GM18498 (cell line): ENCODE measurements at regions not wholly inside any gene's neighbourhood (a gene's known extent, or its start where the extent isn't known, plus 50 kb on each side); places are given as distances from the start of the nearest gene placed in this dataset.
A peak's percentile ranks its signal among the peaks of the same experiment; 100 is the strongest.
"Not testable (repeated sequence)": the region's sequence is repeated elsewhere in the genome, so short reads cannot be mapped to it uniquely, and the experiment has no call there.

Experiments used
- ATAC-seq: cut with Tn5 transposase; IDR thresholded peaks from one replicate; pipeline ENCODE4 v1.9.1; 2021; ENCODE audit warnings: mild to moderate bottlenecking, moderate library complexity; ENCODE audit not compliant: unreplicated experiment

DNA sequence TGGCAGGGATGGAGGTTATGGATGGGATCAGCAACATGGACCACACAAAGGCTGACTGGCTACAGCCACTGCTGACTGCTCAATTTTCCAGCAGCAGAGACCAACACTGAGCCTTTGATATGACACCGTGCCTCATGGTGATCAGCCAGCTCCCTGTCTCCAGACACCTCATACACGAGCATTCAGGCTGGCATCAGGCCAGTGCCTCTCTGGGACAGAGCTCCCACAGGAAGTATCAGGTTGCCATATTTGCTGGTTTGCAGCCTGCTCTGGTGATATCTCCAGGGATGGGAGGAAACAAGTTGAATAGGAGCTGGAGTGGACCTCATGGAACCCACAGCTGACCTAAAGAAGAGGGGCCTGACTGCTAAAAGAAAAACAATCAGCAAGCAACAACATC, 471.2 kb upstream of the ATXN7L3B start:
- ATAC-seq: no peak

DNA sequence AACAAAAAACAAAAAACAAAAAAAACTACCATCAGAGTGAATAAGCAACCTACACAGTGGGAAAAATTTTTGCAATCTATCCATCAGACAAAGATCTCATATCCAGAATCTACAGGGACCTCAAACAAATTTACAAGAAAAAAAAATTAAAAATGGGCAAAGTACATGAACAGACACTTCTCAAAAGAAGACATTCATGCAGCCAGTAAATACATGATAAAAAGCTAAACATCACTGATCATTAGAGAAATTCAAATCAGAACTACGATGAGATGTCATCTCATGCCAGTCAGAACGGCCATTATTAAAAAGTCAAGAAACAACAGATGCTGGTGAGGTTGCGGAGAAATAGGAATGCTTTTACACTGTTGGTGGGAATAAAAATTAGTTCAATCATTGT, 466.5 kb upstream of the ATXN7L3B start:
- no peak for ATAC-seq

DNA sequence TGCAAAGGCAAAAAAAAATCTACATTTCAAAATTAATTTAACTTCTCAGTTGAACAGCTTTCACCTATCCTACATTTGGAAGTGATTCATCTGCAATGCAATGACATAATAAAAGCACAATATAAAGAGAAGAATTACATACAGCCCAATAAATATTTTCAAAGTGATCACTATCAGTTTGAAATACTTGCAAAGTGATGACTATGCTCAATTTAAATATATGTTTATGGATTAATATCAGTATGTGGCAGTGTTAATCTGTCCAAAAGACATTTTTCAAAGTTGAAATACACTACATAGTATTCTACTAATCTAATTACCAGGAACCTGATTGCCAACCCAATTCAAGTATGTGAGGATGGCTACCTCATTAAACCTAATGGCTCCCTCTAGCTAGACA, 460.7 kb upstream of the ATXN7L3B start:
- no peak for ATAC-seq

DNA sequence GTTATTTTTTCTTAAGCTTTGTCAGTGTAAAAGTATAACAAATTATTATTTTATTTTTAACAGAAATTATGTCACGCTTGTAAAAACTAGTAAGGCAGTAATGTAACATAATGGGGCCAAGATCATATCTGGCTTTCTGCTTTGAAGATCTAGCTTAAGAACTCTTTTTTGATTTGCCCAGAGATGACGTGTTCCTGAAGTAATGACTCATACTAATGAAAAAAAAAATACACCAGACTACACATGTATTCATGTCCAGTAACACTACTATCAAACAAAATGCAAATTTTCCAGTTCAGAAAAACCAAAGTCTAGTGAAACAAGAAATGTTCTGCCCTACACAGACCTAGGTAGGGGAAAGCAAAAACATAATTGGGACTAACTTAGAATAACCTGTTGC, 432.2 kb upstream of the ATXN7L3B start:
- no peak for ATAC-seq

DNA sequence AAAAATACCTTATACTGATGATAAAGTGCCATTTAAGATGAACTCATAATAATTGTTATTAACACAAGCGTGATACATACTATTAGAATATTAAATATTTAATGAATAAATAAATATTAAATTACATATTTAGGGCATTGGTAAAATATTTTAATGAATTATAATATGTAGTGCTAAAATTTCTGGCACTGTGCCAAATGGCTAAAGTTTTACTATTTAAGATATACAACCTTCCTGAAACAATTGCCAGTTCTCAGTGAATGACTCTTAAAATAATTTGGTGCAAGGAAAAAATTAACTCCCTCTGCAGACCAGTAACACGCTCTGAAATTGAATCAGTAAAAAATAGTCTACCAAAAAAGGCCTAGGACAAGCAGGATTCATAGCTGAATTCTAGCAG, 428.9 kb upstream of the ATXN7L3B start:
- no peak for ATAC-seq

DNA sequence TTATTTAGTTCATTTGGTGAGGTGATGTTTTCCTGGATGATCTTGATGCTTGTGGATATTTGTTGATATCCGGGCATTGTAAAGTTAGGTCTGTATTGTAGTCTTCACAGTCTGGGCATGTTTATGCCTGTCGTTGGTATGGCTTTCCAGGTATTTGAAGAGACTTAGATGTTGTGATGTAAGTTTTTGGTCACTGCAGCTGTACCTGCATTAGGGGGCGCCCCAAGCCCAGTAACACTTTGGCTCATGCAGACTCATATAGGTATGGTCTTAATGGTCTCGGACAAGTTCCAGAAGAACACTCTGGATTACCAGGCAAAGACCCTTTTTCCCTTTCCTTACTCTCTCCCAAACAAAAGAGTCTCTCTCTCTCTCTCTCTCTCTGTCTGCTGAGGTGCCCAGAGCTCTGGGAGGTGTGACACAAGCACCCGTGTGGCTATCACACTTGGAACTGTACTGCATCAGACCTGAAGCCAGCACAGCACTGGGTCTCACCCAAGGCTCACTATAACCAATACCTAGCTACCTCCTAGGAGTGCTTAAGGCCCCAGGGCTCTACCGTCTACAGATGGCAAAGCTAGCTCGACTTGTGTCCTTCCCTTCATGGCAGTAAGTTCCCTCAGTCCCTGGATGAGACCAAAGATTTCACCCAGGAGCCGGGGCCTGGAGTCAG, 425.8 kb upstream of the ATXN7L3B start:
- ATAC-seq: peak; percentile 50

DNA sequence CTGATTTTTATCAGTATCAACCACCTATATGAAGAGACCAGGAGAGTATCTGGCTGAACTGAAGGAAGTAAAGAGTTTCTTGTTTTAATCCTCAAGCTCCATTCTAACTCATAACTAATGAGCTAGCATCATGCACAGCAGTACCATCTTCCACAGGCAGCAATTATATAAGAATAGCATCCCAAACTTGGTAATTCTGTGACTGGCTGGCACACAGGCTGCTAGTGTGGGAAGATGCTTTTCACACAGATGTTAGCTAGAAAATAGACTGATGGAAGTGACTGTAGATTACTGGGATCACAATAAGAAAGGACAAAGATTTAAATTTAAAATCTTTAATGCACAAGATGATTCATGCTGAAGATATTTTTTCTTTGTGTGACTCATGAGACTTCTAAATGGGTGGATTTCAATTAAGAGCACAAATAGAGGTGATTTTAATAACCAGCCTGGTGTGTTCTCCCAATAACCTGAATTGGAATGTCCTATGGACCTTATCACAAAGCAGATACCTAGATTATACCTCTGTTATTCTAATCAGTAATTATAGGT, 417.7 kb upstream of the ATXN7L3B start:
- no peak for ATAC-seq

DNA sequence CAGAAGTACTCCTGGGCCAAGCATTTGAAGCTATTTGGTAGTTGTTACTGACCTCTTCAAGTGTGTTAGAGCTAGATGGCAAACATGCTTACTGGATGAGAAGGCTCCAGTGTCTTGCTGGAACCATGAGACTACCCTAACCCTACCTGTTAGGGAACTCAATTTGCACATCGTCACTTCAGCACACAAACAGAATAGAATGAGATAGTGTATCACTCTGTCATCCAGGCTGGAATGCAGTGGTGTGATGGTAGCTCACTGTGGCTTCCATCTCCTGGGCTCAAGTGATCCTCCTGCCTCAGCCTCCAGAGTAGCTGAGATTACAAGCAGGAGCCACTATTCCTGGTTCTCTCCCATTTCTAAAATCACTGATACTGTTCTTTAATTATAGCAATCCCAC, 417.0 kb upstream of the ATXN7L3B start:
- ATAC-seq: no peak

DNA sequence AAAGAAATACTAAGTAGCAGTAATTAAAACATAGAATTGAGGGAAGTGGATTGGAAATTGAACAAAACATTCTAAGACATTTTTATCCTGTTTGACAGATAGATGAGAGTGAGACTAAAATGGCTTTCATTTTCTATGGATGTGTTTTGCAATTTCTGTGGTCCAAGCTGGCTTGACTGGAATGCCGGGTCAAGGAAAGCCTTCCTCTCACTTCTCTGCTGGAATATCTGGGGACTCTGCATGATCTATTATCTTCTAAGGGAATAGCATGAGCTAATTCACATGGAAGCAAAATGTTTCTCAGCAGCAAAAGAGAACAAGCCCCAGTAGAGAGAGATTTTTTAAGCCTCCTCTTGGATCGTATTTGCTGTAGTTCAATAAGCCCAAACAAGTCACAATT, 407.9 kb upstream of the ATXN7L3B start:
- no peak for ATAC-seq

DNA sequence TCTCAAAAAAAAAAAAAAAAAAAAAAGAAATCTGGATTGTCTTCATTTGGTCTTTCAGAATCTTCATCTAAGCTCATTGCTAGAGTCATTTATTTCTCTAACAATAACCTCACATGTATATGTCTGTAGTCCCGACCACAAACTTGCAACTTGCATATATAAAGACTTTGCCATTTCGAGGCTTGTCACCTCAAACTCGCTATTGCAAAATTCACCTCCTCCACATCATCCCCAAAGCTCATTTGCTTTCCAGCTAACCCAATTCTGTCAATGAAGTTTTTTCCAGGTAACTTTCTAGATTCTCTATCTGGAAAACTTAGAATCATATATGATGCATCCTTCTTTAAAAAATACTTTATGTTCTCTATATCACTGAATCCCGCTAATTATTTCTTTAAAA, 393.2 kb upstream of the ATXN7L3B start:
- no peak for ATAC-seq

DNA sequence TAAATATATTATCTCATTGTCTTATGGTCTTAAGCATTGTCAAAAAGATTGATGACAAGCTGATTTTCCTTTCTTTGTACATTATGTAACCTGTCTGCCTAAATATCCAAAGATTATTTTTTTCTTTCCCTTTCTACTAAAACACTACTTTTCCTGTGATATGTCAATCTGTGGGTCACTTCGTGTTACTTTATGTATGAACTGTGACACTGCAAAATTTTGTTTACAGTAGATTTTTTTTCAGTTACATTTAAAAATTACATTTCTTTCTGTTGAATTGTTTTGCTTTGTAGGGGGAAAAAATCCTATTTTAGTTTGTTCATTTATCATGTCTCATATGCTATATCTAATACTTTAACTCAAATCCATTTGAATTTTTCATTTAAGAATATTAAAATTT, 392.3 kb upstream of the ATXN7L3B start:
- ATAC-seq: no peak

DNA sequence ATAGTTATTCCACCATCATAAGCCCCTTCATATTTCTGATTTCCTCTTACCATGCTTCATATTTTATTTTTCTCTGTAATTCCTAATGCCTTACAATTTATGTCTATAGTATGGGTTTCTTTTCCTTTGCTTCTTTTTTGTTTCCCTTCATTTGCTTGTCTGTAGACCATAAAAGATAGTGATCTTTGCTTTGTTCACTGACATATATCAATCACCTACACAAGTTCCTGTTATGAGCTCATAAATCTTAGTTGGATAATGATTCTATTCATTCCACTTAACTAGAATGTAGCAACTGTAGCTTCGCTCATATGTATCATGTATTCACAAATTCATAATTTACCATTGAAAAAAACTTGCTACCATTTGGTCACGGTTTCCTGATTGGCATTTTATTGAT, 388.8 kb upstream of the ATXN7L3B start:
- ATAC-seq: no peak

DNA sequence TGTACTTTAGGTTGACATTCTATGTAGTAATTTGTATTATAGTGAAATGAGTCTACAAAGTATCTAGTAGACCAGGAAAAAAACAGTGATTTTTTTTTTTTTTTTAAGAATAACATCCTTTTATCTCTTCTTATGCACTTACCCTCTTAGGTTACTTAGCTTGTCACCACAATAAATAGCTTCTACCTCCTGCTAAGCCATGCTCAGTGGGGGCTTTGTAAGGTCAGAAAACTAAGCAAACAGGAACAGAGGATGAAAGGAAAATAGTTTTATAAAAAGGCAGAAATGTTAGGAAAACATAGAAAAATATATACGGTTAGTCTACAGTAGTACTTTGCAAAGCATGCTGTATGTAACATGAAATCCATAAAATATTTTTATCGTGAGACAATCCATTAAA, 385.3 kb upstream of the ATXN7L3B start:
- ATAC-seq: no peak

DNA sequence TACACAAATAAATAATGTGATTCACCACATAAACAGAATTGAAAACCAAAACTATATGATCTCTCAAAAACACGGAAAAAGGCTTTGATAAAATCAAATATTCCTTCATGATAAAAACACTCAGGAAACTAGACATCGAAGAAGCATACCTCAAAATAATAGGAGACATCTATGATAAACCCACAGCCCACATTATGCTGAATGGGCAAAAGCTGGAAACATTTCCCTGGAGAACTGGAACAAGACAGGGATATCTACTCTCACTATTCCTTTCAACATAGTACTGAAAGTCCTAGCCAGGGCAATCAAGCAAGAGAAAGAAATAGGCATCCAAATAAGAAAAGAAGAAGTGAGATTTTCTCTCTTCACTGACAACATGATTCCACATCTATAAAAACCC, 371.5 kb upstream of the ATXN7L3B start:
- no peak for ATAC-seq

DNA sequence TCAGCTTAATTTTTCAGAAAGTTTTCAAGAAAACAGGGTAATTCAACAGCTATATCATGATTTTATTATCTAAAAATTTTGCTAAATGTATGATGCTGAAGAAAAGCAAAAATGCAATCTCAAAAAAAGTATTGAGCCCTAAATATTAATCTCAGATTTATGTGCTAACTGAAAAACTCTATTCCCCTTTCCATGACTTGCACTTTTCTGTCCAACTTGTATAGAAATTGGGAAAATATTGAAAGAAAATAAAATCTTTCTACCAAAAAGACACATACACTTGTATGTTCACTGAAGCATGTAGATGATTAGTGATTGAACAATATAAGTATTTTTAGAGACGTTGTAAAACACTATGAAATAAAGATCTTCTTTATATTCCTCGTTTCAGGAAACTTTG, 368.0 kb upstream of the ATXN7L3B start:
- no peak for ATAC-seq

DNA sequence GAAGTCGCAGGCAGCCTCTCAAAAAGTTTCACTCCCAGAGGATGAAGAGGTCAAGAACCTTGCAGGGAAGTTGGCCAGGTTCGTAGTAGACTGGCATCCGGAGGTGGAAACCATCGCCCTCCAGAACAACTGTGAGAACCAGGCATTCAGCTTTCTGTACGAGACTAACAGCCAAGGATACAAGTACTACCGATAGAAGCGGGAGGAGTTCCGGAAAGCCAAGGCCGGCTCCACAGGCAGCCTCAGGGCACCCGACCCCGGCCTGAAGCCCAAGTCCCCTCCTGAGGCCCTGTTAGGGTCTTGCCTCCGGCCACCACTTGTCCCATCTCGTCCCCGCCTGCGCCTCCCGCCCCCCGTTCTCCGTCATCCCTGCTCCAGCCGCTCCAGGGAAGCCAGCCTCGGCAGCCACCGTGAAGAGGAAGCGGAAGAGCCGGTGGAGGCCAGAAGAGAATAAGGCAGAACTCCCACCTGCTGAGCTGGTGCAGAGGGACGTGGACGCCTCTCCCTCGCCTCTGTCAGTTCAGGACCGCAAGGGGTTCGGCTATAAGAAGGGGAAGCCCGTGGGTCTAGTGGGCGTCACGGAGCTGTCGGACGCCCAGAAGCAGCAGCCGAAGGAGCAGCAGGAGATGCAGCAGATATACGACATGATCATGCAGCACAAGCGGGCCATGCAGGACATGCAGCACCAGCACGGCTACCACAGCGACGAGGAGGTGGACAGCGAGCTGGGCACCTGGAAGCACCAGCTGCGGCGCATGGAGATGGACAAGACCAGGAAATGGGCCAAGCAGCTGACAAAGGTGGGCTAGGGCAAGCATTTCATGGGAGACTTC, 366.8 kb upstream of the ATXN7L3B start:
- no peak for ATAC-seq

DNA sequence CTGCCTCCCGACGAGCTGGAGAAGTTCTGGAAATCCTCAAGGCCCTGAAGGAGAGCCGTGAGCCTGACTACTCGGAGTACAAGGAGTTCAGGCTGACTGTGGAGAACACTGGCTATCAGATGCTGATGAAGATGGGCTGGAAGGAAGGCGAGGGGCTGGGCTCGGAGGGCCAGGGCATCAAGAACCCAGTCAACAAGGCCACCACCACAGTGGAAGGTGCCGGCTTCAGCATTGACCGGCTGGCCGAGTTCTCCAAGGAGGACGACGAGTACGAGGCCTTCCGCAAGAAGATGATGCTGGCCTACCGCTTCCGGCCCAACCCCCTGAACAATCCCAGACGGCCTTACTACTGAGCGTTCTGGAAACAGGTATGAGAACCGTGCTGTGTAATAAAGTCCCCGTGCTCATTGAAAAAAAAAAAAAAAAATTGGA, 366.1 kb upstream of the ATXN7L3B start:
- no peak for ATAC-seq

DNA sequence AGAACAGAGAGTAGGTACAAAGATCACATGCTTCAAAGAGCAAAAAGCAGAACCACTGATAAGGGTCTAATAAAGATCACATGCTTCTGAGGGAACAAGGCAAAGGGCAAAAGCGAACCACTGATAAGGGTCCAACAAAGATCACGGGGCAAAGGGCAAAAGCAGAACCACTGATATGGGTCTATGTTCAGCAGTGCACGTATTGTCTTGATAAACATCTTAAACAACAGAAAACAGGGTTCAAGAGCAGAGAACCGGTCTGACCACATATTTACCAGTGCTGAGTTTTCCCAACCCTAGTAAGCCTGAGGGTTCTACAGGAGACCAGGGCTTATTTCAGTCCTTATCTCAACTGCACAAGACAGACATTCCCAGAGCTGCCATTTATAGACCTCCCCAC, 362.7 kb upstream of the ATXN7L3B start:
- not testable (repeated sequence) for ATAC-seq

DNA sequence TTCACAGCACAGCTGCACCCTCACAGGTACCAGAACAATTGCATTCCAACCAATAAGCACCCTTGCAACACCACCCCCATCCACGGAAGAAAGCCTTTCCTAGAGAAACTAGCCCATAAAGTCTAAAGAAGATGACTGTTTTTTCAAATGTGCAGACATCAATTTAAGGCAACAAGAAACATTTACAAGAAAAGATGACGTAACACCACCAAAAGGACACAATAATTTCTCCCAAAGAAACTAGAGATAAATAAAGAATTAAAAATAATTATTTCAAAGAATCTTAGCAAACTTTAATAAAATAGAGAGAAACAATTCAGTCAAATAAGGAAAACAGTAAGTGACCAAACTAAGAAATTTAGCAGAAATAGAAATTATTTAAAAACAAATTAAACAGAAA, 352.3 kb upstream of the ATXN7L3B start:
- ATAC-seq: no peak

DNA sequence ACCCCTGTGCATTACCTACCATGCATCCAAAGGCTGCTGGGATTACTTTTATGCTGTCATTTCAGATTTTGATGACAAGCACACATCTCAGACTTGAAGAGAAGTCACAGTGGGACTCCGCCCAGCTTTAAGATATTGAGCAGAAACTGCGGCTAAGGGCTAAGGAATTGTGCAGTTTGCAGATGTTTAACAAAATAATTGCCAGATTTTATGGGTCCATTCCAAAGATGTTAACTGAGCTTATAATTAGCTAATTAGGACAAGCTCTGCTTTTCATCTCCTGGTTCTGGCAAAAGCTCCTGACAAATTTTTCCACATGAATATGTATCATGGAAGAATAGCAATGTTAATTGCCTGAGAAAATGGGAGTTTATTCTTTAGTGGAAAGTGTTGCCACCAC, 344.4 kb upstream of the ATXN7L3B start:
- ATAC-seq: no peak

DNA sequence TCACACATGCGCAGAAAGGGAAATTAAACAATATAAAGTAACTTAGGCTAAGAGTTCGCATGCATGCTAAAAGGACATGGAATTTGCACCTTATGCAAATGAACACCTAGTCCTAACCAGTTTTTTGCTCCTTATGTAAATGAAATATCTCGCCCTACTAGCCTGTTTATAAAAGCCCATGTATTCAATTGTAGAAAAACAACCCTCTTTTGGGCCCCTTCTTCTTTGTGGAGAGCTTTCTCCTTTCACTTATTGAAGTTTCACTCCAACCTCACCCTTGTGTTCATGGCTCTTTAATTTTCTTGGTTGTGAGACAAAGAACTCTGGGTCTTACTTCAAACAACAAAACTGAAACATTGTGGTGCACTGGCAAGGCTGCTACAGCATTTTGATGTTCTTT, 333.4 kb upstream of the ATXN7L3B start:
- ATAC-seq: no peak

DNA sequence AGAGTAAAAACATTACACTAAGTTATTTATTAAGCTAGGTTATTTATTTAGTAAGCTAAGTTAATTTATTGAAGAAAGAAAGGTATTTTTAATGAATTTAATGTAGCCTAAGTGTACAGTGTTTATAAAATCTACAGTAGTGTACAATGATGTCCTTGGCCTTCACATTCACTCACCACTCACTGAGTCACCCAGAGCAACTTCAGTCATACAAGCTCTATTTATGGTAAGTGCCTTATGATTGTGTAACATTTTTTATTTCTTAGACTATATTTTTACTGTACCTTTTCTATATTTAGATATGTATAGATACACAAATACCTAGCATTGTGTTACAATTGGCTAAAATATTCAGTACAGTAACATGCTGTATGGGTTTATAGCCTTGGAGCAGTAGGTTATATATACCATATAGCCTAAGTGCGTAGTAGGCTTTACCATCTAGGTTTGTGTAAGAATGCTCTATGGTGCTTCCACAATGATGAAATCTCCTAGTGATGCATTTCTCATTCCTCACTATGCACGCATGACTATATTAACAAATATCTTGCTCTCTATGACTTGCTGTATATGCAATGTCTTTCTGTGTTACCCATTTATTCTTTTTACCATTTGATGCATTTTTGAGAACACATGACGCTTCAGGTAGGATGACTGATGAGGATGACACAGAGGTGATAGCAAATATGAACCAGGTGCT, 309.6 kb upstream of the ATXN7L3B start:
- no peak for ATAC-seq
